ENCODE measurements at regions not wholly inside any gene's neighbourhood (a gene's known extent, or its start where the extent isn't known, plus 50 kb on each side); places are given as distances from the start of the nearest gene placed in this dataset.

- intact Hi-C loops (cut with DNase I) = no loop called here
- H3K36me3 ChIP-seq = no peaks in the 10 kb centered on the region
- no peaks in the 10 kb centered on the region for H3K27me3 ChIP-seq
- 72 to 77% methylated on average over 2 of the region's 2 CpGs for WGBS, 2 donors
- no peaks in the 10 kb centered on the region for H3K4me1 ChIP-seq
- no peaks in the 10 kb centered on the region for H3K9me3 ChIP-seq
- TF ChIP-seq, protein P1, sequence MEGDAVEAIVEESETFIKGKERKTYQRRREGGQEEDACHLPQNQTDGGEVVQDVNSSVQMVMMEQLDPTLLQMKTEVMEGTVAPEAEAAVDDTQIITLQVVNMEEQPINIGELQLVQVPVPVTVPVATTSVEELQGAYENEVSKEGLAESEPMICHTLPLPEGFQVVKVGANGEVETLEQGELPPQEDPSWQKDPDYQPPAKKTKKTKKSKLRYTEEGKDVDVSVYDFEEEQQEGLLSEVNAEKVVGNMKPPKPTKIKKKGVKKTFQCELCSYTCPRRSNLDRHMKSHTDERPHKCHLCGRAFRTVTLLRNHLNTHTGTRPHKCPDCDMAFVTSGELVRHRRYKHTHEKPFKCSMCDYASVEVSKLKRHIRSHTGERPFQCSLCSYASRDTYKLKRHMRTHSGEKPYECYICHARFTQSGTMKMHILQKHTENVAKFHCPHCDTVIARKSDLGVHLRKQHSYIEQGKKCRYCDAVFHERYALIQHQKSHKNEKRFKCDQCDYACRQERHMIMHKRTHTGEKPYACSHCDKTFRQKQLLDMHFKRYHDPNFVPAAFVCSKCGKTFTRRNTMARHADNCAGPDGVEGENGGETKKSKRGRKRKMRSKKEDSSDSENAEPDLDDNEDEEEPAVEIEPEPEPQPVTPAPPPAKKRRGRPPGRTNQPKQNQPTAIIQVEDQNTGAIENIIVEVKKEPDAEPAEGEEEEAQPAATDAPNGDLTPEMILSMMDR (IDR thresholded peaks at IDR 0.05) = no peak
- TF ChIP-seq POLR2A (IDR thresholded peaks at IDR 0.05) = no peak
- DNase-seq = no peak
- H3K4me3 ChIP-seq (replicated peaks in 1 of 3) = no peak overlapping the region
- H3K27ac ChIP-seq = no peak overlapping the region
These were observed 1269.7 kb downstream of the FSTL5 start for GRCh38 chr4:160894128-160894527.

- no peak for DNase-seq
- Histone ChIP-seq H3K4me1 (no peaks in the 10 kb centered on the region), H3K4me3 (replicated peaks in 1 of 3) (no peak overlapping the region), H3K27me3 (no peaks in the 10 kb centered on the region), H3K27ac (no peak overlapping the region), H3K9me3 (no peaks in the 10 kb centered on the region), H3K36me3 (no peaks in the 10 kb centered on the region)
- no peak for TF ChIP-seq POLR2A (IDR thresholded peaks at IDR 0.05)
- TF ChIP-seq, protein P1 (IDR thresholded peaks at IDR 0.05) = no peak
- 64 to 84% methylated on average over 3 of the region's 3 CpGs for WGBS, 2 donors
- intact Hi-C loops (cut with DNase I) = no loop called here
These were observed 1269.0 kb downstream of the FSTL5 start for GRCh38 chr4:160894809-160895208.

DNA sequence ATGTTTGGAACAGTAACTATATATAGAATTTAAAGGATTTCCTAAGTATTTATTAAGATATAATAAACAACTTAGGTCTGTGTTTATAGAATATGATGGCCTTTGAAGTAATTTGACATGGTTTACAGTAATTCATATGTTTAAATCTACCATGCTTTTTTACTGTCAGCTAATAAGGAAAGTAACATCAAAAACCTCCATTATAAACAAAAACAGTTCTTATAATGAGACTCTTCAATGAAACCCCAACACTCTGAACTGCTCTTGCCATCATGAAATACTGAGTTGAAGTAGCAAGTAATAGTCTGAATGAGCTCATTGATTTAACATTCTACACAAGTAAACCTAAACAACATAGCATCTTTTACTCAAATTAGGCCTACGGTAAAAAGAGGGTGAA, 1236.5 kb downstream of the FSTL5 start:
- 87 to 91% methylated on average over 1 of the region's 1 CpG for WGBS, 2 donors
- TF ChIP-seq, protein P1 (IDR thresholded peaks at IDR 0.05) = no peak
- TF ChIP-seq POLR2A (IDR thresholded peaks at IDR 0.05) = no peak
- intact Hi-C loops (cut with DNase I) = no loop called here

DNA sequence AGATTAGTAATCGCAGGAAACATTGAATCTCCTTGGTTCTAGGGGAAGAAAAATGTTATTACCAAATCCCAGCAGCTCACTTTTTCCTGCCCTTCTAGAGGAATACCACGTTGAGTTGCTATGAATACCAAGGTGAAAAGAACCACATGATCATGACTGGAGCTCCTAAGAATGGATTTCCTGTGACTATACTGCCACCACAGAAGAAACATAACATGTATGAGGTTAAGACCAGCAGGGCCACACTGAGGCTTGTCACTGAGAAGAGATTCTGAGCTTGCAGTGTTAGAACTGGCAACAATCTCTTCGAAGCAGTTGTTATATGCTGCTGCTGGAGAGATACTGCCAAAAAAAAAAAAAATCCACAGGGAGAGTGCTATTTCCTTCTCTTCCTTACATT, 1235.3 kb downstream of the FSTL5 start:
- DNase-seq = no peak
- no peaks in the 10 kb centered on the region for H3K36me3 ChIP-seq
- no peak overlapping the region for H3K27ac ChIP-seq
- no peaks in the 10 kb centered on the region for H3K4me1 ChIP-seq
- no peaks in the 10 kb centered on the region for H3K9me3 ChIP-seq
- H3K4me3 ChIP-seq (replicated peaks in 1 of 3) = no peak overlapping the region
- intact Hi-C loops (cut with DNase I) = no loop called here
- no peaks in the 10 kb centered on the region for H3K27me3 ChIP-seq
- TF ChIP-seq POLR2A (IDR thresholded peaks at IDR 0.05) = no peak
- TF ChIP-seq, protein P1 (IDR thresholded peaks at IDR 0.05) = no peak
- 72 to 84% methylated on average over 3 of the region's 3 CpGs for WGBS, 2 donors

More for the DNA sequence above, 1236.5 kb downstream of the FSTL5 start:
- H3K4me3 ChIP-seq (replicated peaks in 1 of 3) = no peak overlapping the region
- no peak overlapping the region for H3K27ac ChIP-seq
- no peaks in the 10 kb centered on the region for H3K36me3 ChIP-seq
- H3K4me1 ChIP-seq = no peaks in the 10 kb centered on the region
- no peaks in the 10 kb centered on the region for H3K27me3 ChIP-seq
- no peak for DNase-seq
- no peaks in the 10 kb centered on the region for H3K9me3 ChIP-seq

GRCh38 chr4:160947653-160948052, 1216.1 kb downstream of the FSTL5 start:
- H3K27me3 ChIP-seq = no peaks in the 10 kb centered on the region
- H3K9me3 ChIP-seq = no peaks in the 10 kb centered on the region
- no peaks in the 10 kb centered on the region for H3K36me3 ChIP-seq
- no peaks in the 10 kb centered on the region for H3K4me1 ChIP-seq
- H3K4me3 ChIP-seq (replicated peaks in 1 of 3) = no peak overlapping the region
- 75 to 76% methylated on average over 3 of the region's 3 CpGs for WGBS, 2 donors
- intact Hi-C loops (cut with DNase I) = no loop called here
- DNase-seq = no peak
- TF ChIP-seq, protein P1 (IDR thresholded peaks at IDR 0.05) = no peak
- TF ChIP-seq POLR2A (IDR thresholded peaks at IDR 0.05) = no peak
- H3K27ac ChIP-seq = no peak overlapping the region
